WTC11 (cell line): ENCODE measurements at regions not wholly inside any gene's neighbourhood (a gene's known extent, or its start where the extent isn't known, plus 50 kb on each side); places are given as distances from the start of the nearest gene placed in this dataset.

ENCODE experiments used
- ATAC-seq: fragments of 200-7000 bp; cut with Tn5 transposase; 2 replicates; pipeline ENCODE4 v1.10.0; 2021; ENCODE audit warnings: mild to moderate bottlenecking, moderate library complexity
- CTCF ChIA-PET: fragments of 300-600 bp; sonication (Branson Sonifier 250); formaldehyde crosslinking; loops from one replicate; lab custom pipeline; 2021; ENCODE audit warnings: antibody characterized with exemption; lab: Charles Lee
- POLR2A ChIA-PET: fragments of 350-600 bp; sonication (Branson Sonifier 250); formaldehyde crosslinking; loops from one replicate; lab custom pipeline; 2021; ENCODE audit warnings: antibody characterized with exemption; lab: Charles Lee
- DNase-seq: peaks from one replicate; pipeline ENCODE4 v3.0.0; 2021; ENCODE audit warnings: low spot score
- H3K27ac Mint-ChIP-seq: 2 replicates; pipeline ENCODE4 v1.8.0; 2021; ENCODE audit warnings: mixed read lengths
- H3K27me3 Mint-ChIP-seq: 2 replicates; pipeline ENCODE4 v1.8.0; 2021; ENCODE audit warnings: low read depth, mild to moderate bottlenecking, moderate library complexity, mixed read lengths
- H3K36me3 Mint-ChIP-seq: 2 replicates; pipeline ENCODE4 v1.8.0; 2021; ENCODE audit warnings: mixed read lengths
- H3K4me1 Mint-ChIP-seq: 2 replicates; pipeline ENCODE4 v1.8.0; 2022; ENCODE audit warnings: mixed read lengths
- H3K4me3 Mint-ChIP-seq: 2 replicates; pipeline ENCODE4 v1.8.0; 2021; ENCODE audit warnings: mild to moderate bottlenecking, moderate library complexity, mixed read lengths
- H3K9me3 Mint-ChIP-seq: 2 replicates; pipeline ENCODE4 v1.8.0; 2021; ENCODE audit warnings: mixed read lengths
- CDX4 ChIP-seq: fragments of 250-450 bp; sonication (Bioruptor Pico); IDR thresholded peaks from 2 replicates; pipeline ENCODE4 v1.9.0; 2021; ENCODE audit warnings: moderate library complexity, mild to moderate bottlenecking, inconsistent platforms, borderline replicate concordance
- E2F4 ChIP-seq: sonication (generic); formaldehyde crosslinking; IDR thresholded peaks from 2 replicates; pipeline ENCODE4 v1.8.1; 2022; ENCODE audit warnings: low read depth, mild to moderate bottlenecking, moderate library complexity, missing genetic modification reagents, borderline replicate concordance
- EMX1 ChIP-seq: fragments of 250-450 bp; sonication (Bioruptor Pico); IDR thresholded peaks from 2 replicates; pipeline ENCODE4 v1.8.0; 2021; ENCODE audit warnings: mild to moderate bottlenecking
- ESRRA ChIP-seq: sonication (generic); formaldehyde crosslinking; IDR thresholded peaks from 2 replicates; pipeline ENCODE4 v1.8.1; 2022; ENCODE audit warnings: mild to moderate bottlenecking, missing genetic modification reagents, borderline replicate concordance
- ETV6 ChIP-seq: sonication (generic); formaldehyde crosslinking; IDR thresholded peaks from 2 replicates; pipeline ENCODE4 v1.8.1; 2022; ENCODE audit warnings: mild to moderate bottlenecking, missing genetic modification reagents
- GRHL2 ChIP-seq: fragments of 250-450 bp; sonication (Bioruptor Pico); IDR thresholded peaks from 2 replicates; pipeline ENCODE4 v1.8.0; 2022; ENCODE audit warnings: mild to moderate bottlenecking, moderate library complexity; ENCODE audit not compliant: insufficient replicate concordance, severe bottlenecking
- GTF2I ChIP-seq: fragments of 250-450 bp; sonication (Bioruptor Pico); conservative IDR thresholded peaks from 2 replicates; pipeline ENCODE4 v1.4.0; 2021; ENCODE audit warnings: mild to moderate bottlenecking
- IRF2 ChIP-seq: sonication (generic); formaldehyde crosslinking; IDR thresholded peaks from 2 replicates; pipeline ENCODE4 v1.8.0; 2022; ENCODE audit warnings: low read depth, missing genetic modification reagents, borderline replicate concordance
- KAT7 ChIP-seq: sonication (generic); formaldehyde crosslinking; IDR thresholded peaks from 2 replicates; pipeline ENCODE4 v1.8.1; 2023; ENCODE audit warnings: missing genetic modification reagents, mild to moderate bottlenecking, borderline replicate concordance
- MAX ChIP-seq: sonication (generic); formaldehyde crosslinking; IDR thresholded peaks from 2 replicates; pipeline ENCODE4 v1.8.0; 2022; ENCODE audit warnings: mild to moderate bottlenecking, missing genetic modification reagents
- MXD4 ChIP-seq: fragments of 250-450 bp; sonication (Bioruptor Pico); IDR thresholded peaks from 2 replicates; pipeline ENCODE4 v1.8.0; 2021; ENCODE audit warnings: mild to moderate bottlenecking, moderate library complexity, borderline replicate concordance
- NFE2L1 ChIP-seq: sonication (generic); formaldehyde crosslinking; IDR thresholded peaks from 2 replicates; pipeline ENCODE4 v1.8.1; 2023; ENCODE audit warnings: missing genetic modification reagents
- RELA ChIP-seq: sonication (generic); formaldehyde crosslinking; IDR thresholded peaks from 2 replicates; pipeline ENCODE4 v1.8.1; 2022; ENCODE audit warnings: missing genetic modification reagents, mild to moderate bottlenecking, borderline replicate concordance
- RORB ChIP-seq: fragments of 250-450 bp; sonication (Bioruptor Pico); IDR thresholded peaks from 2 replicates; pipeline ENCODE4 v1.9.0; 2021; ENCODE audit warnings: mild to moderate bottlenecking
- SMAD3 ChIP-seq: sonication (generic); formaldehyde crosslinking; IDR thresholded peaks from 2 replicates; pipeline ENCODE4 v1.8.0; 2022; ENCODE audit warnings: missing genetic modification reagents, mild to moderate bottlenecking, borderline replicate concordance
- TEAD1 ChIP-seq: sonication (generic); formaldehyde crosslinking; IDR thresholded peaks from 2 replicates; pipeline ENCODE4 v1.8.0; 2022; ENCODE audit warnings: mild to moderate bottlenecking, missing genetic modification reagents
- TP53 ChIP-seq: sonication (generic); formaldehyde crosslinking; IDR thresholded peaks from 2 replicates; pipeline ENCODE4 v1.8.1; 2023; ENCODE audit warnings: mild to moderate bottlenecking, missing genetic modification reagents
- ZNF263 ChIP-seq: sonication (generic); formaldehyde crosslinking; IDR thresholded peaks from 2 replicates; pipeline ENCODE4 v1.8.1; 2022; ENCODE audit warnings: low read depth, mild to moderate bottlenecking, moderate library complexity, missing genetic modification reagents
- ZNF416 ChIP-seq: fragments of 250-450 bp; sonication (Bioruptor Pico); IDR thresholded peaks from 2 replicates; pipeline ENCODE4 v1.9.0; 2021; ENCODE audit warnings: mild to moderate bottlenecking, inconsistent platforms
- ZNF671 ChIP-seq: fragments of 250-450 bp; sonication (Bioruptor Pico); IDR thresholded peaks from 2 replicates; pipeline ENCODE4 v1.8.0; 2021; ENCODE audit warnings: mild to moderate bottlenecking
- TF ChIP-seq, protein P1 (sequence below): fragments of 250-450 bp; sonication (Bioruptor Pico); IDR thresholded peaks from 2 replicates; pipeline ENCODE4 v2.1.2; 2022; ENCODE audit warnings: mild to moderate bottlenecking, moderate library complexity
- TF ChIP-seq, protein P2 (sequence below): sonication (generic); formaldehyde crosslinking; conservative IDR thresholded peaks from 2 replicates; pipeline ENCODE4 v1.8.1; 2022; ENCODE audit warnings: mild to moderate bottlenecking, missing genetic modification reagents
- TF ChIP-seq, protein P3 (sequence below): sonication (generic); formaldehyde crosslinking; IDR thresholded peaks from 2 replicates; pipeline ENCODE4 v1.8.1; 2022; ENCODE audit warnings: missing genetic modification reagents, borderline replicate concordance
- TF ChIP-seq, protein P4 (sequence below): fragments of 250-450 bp; sonication (Bioruptor Pico); IDR thresholded peaks from 2 replicates; pipeline ENCODE4 v1.8.0; 2021; ENCODE audit warnings: mild to moderate bottlenecking

- POLR2A ChIA-PET: no interaction called here
- no peaks in the 10 kb centered on the region for H3K36me3 Mint-ChIP-seq
- TF ChIP-seq MXD4 (CRISPR knock-in tag): no peak
- no peak for TF ChIP-seq ZNF416 (CRISPR knock-in tag)
- no peak for TF ChIP-seq ESRRA (CRISPR knock-in tag)
- no peak for TF ChIP-seq RELA (CRISPR knock-in tag)
- TF ChIP-seq ETV6 (CRISPR knock-in tag): no peak
- no peak for TF ChIP-seq TP53 (CRISPR knock-in tag)
- TF ChIP-seq E2F4 (CRISPR knock-in tag): no peak
- no peak for TF ChIP-seq TEAD1 (CRISPR knock-in tag)
- TF ChIP-seq, all 79 proteins: peak for 0
- no peaks in the 10 kb centered on the region for H3K9me3 Mint-ChIP-seq
- no peak overlapping the region for H3K4me3 Mint-ChIP-seq
- H3K4me1 Mint-ChIP-seq: no peaks in the 10 kb centered on the region
- no peak overlapping the region for H3K27ac Mint-ChIP-seq
- ATAC-seq: no peak
- no peaks in the 10 kb centered on the region for H3K27me3 Mint-ChIP-seq
- DNase-seq: no peak
- CTCF ChIA-PET: no interaction called here
These were observed 84.6 kb downstream of the CH25H start for GRCh38 chr10:89122433-89123051.

- H3K36me3 Mint-ChIP-seq: no peaks in the 10 kb centered on the region
- TF ChIP-seq GTF2I (CRISPR knock-in tag): no peak
- TF ChIP-seq CDX4: no peak
- TF ChIP-seq, protein P1, sequence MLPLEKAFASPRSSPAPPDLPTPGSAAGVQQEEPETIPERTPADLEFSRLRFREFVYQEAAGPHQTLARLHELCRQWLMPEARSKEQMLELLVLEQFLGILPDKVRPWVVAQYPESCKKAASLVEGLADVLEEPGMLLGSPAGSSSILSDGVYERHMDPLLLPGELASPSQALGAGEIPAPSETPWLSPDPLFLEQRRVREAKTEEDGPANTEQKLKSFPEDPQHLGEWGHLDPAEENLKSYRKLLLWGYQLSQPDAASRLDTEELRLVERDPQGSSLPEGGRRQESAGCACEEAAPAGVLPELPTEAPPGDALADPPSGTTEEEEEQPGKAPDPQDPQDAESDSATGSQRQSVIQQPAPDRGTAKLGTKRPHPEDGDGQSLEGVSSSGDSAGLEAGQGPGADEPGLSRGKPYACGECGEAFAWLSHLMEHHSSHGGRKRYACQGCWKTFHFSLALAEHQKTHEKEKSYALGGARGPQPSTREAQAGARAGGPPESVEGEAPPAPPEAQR: no peak
- TF ChIP-seq NFE2L1: no peak
- no peak for TF ChIP-seq ZNF671
- no peak for TF ChIP-seq KAT7
- no peak for TF ChIP-seq IRF2 (CRISPR knock-in tag)
- TF ChIP-seq GRHL2 (CRISPR knock-in tag): no peak
- TF ChIP-seq RORB (CRISPR knock-in tag): no peak
- TF ChIP-seq, protein P2, sequence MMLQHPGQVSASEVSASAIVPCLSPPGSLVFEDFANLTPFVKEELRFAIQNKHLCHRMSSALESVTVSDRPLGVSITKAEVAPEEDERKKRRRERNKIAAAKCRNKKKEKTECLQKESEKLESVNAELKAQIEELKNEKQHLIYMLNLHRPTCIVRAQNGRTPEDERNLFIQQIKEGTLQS (CRISPR knock-in tag): no peak
- TF ChIP-seq, protein P3, sequence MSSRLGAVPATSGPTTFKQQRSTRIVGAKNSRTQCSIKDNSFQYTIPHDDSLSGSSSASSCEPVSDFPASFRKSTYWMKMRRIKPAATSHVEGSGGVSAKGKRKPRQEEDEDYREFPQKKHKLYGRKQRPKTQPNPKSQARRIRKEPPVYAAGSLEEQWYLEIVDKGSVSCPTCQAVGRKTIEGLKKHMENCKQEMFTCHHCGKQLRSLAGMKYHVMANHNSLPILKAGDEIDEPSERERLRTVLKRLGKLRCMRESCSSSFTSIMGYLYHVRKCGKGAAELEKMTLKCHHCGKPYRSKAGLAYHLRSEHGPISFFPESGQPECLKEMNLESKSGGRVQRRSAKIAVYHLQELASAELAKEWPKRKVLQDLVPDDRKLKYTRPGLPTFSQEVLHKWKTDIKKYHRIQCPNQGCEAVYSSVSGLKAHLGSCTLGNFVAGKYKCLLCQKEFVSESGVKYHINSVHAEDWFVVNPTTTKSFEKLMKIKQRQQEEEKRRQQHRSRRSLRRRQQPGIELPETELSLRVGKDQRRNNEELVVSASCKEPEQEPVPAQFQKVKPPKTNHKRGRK: no peak
- TF ChIP-seq ZNF263 (CRISPR knock-in tag): no peak
- no peak for TF ChIP-seq EMX1 (CRISPR knock-in tag)
- TF ChIP-seq ZNF416 (CRISPR knock-in tag): no peak
- TF ChIP-seq MAX (CRISPR knock-in tag): no peak
- TF ChIP-seq, protein P4, sequence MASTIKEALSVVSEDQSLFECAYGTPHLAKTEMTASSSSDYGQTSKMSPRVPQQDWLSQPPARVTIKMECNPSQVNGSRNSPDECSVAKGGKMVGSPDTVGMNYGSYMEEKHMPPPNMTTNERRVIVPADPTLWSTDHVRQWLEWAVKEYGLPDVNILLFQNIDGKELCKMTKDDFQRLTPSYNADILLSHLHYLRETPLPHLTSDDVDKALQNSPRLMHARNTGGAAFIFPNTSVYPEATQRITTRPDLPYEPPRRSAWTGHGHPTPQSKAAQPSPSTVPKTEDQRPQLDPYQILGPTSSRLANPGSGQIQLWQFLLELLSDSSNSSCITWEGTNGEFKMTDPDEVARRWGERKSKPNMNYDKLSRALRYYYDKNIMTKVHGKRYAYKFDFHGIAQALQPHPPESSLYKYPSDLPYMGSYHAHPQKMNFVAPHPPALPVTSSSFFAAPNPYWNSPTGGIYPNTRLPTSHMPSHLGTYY (CRISPR knock-in tag): no peak
- TF ChIP-seq TEAD1 (CRISPR knock-in tag): no peak
- TF ChIP-seq SMAD3 (CRISPR knock-in tag): no peak
- no peak overlapping the region for H3K27ac Mint-ChIP-seq
- no peak for ATAC-seq
- POLR2A ChIA-PET: no interaction called here
- H3K27me3 Mint-ChIP-seq: no peaks in the 10 kb centered on the region
- CTCF ChIA-PET: no interaction called here
- H3K9me3 Mint-ChIP-seq: no peaks in the 10 kb centered on the region
- H3K4me3 Mint-ChIP-seq: no peak overlapping the region
- H3K4me1 Mint-ChIP-seq: no peaks in the 10 kb centered on the region
- no peak for DNase-seq
These were observed 85.4 kb downstream of the CH25H start for GRCh38 chr10:89121764-89122020.
